ENCODE measurements at regions not wholly inside any gene's neighbourhood (a gene's known extent, or its start where the extent isn't known, plus 50 kb on each side); places are given as distances from the start of the nearest gene placed in this dataset.

- no peak for DNase-seq
Measured at GRCh38 chr11:19403196-19403895, 162.6 kb upstream of the E2F8 start.

- no peak for DNase-seq
Measured at GRCh38 chr11:19400296-19400695, 159.6 kb upstream of the E2F8 start.

- peak; percentile 70 to 74 for DNase-seq
Measured at GRCh38 chr11:19398772-19399527, 158.2 kb upstream of the E2F8 start.

GRCh38 chr11:19398273-19398672 is 157.5 kb upstream of the E2F8 start:
- no peak for DNase-seq

GRCh38 chr11:19395050-19395449 is 154.3 kb upstream of the E2F8 start:
- DNase-seq: no peak

- no peak for DNase-seq
Measured at GRCh38 chr11:19394525-19395016, 153.8 kb upstream of the E2F8 start.

- no peak for DNase-seq
Measured at GRCh38 chr11:19393941-19394340, 153.2 kb upstream of the E2F8 start.

- DNase-seq: no peak
Measured at GRCh38 chr11:19392847-19393518, 152.2 kb upstream of the E2F8 start.

- no peak for DNase-seq
Measured at GRCh38 chr11:19392321-19392720, 151.6 kb upstream of the E2F8 start.

- no peak for DNase-seq
Measured at GRCh38 chr11:19391652-19392051, 150.9 kb upstream of the E2F8 start.

GRCh38 chr11:19391026-19391425 is 150.3 kb upstream of the E2F8 start:
- DNase-seq: no peak

- DNase-seq: no peak
Measured at GRCh38 chr11:19389787-19390303, 149.1 kb upstream of the E2F8 start.

- no peak for DNase-seq
Measured at GRCh38 chr11:19382131-19382611, 141.4 kb upstream of the E2F8 start.

GRCh38 chr11:19380375-19380774 is 139.6 kb upstream of the E2F8 start:
- DNase-seq: no peak

GRCh38 chr11:19379465-19379864 is 138.7 kb upstream of the E2F8 start:
- DNase-seq: no peak

GRCh38 chr11:19378814-19379213 is 138.1 kb upstream of the E2F8 start:
- DNase-seq: no peak

- no peak for DNase-seq
Measured at GRCh38 chr11:19377881-19378280, 137.1 kb upstream of the E2F8 start.

- no peak for DNase-seq
Measured at GRCh38 chr11:19375440-19375839, 134.7 kb upstream of the E2F8 start.

- peak; percentile 20 to 32 for DNase-seq
Measured at GRCh38 chr11:19374151-19374569, 133.4 kb upstream of the E2F8 start.

GRCh38 chr11:19372381-19372780 is 131.6 kb upstream of the E2F8 start:
- DNase-seq: no peak

- no peak for DNase-seq
Measured at GRCh38 chr11:19370100-19370861, 129.5 kb upstream of the E2F8 start.
